ENCODE measurements at regions not wholly inside any gene's neighbourhood (a gene's known extent, or its start where the extent isn't known, plus 50 kb on each side); places are given as distances from the start of the nearest gene placed in this dataset.
A peak's percentile ranks its signal among the peaks of the same experiment; 100 is the strongest.

DNA sequence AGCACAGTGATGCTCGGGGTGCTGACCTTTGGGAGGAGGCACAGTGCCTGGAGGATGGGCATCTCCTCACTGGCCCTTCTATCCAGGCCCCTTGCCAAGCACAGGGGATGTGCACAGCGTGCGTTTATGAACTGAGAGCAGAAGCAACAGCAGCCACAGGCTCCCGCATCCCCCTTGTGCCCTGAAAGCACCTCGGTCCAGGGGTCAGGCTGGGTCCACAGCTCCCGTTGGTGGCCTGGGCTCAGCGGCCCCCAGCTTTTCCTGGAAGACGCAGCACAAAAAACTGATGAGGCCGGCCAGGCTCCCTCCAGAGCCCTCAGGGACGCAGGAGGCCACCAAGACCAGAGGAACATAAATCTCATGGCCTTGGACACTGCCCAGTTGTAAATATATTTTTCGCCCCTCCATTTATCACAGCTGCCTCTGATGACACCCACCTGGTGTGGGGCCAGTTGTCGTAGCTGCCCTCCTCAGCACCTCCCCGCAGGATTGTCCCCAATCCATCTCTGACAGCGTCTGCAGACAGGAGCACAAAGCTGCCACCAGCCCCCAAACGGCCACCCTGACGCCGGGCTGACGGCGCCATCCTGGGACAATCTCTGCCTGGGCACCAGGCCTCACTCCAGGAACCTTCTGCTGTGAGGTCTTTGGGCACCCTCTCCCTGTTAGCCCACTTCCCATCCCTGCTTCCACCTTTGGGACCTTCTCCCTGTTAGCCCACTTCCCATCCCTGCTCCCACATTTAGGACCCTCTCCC lies 203.1 kb downstream of the BRD1 start:
- H3K9me3 Mint-ChIP-seq, result no peaks in the 10 kb centered on the region
- H3K27me3 Mint-ChIP-seq, result no peaks in the 10 kb centered on the region
- peaks cover 0 to 4% (median 4%) of the 10 kb centered on the region in 3 donors for H3K4me1 Mint-ChIP-seq
- no peak overlapping the region for H3K4me3 Mint-ChIP-seq
- peaks cover 3% of the 10 kb centered on the region for H3K36me3 Mint-ChIP-seq
- peak overlapping the region in 1 of 3 donors; percentile 23 for H3K27ac Mint-ChIP-seq

DNA sequence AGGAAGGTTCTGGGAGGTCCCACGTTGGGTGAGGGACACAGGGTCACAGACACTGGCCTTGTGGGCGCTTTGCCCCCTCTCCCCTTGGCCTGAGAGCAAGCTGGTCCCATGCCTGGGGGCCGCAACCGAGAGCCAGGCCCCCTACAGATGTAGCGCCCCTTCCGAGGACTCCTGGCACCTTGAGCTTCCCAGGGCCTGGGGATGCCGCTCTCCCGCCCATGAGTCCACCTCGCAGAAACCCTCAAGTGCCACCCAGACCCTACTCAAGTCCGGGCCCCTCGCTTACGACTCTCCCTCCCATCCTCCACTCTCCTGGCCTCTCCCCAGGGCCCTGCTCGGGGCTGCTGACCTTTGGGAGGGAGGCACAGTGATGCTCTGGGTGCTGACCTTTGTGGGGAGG lies 204.0 kb downstream of the BRD1 start:
- no peak overlapping the region for H3K27ac Mint-ChIP-seq
- no peak overlapping the region for H3K4me3 Mint-ChIP-seq
- H3K4me1 Mint-ChIP-seq, result peaks cover 0 to 4% (median 4%) of the 10 kb centered on the region in 3 donors
- H3K9me3 Mint-ChIP-seq, result no peaks in the 10 kb centered on the region
- peaks cover 5% of the 10 kb centered on the region for H3K36me3 Mint-ChIP-seq
- no peaks in the 10 kb centered on the region for H3K27me3 Mint-ChIP-seq

DNA sequence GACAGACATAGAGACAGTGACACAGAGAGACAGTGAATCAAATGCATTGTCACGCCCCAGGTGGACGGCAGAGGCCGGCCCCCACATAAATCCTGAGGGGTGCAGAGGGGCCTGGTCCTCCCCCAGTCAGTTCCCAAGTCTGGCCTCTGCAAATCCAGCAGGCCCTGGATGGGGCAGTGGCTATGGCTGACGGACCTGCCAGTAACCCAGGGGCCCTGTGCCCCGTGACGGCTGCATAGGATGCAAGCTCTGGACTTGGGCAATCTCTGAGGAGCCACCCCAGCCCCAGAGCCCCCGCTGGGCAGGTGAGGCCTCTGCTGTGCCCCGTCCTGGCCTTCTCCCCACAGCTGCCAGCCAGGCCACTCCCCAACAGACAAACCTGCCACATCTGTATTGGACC lies 204.5 kb downstream of the BRD1 start:
- Mint-ChIP-seq H3K27me3 (no peaks in the 10 kb centered on the region), H3K27ac (no peak overlapping the region), H3K9me3 (no peaks in the 10 kb centered on the region), H3K36me3 (peaks cover 6% of the 10 kb centered on the region), H3K4me3 (peak overlapping the region in 1 of 4 donors; percentile 20), H3K4me1 (peaks cover 0 to 4% (median 4%) of the 10 kb centered on the region in 3 donors)

DNA sequence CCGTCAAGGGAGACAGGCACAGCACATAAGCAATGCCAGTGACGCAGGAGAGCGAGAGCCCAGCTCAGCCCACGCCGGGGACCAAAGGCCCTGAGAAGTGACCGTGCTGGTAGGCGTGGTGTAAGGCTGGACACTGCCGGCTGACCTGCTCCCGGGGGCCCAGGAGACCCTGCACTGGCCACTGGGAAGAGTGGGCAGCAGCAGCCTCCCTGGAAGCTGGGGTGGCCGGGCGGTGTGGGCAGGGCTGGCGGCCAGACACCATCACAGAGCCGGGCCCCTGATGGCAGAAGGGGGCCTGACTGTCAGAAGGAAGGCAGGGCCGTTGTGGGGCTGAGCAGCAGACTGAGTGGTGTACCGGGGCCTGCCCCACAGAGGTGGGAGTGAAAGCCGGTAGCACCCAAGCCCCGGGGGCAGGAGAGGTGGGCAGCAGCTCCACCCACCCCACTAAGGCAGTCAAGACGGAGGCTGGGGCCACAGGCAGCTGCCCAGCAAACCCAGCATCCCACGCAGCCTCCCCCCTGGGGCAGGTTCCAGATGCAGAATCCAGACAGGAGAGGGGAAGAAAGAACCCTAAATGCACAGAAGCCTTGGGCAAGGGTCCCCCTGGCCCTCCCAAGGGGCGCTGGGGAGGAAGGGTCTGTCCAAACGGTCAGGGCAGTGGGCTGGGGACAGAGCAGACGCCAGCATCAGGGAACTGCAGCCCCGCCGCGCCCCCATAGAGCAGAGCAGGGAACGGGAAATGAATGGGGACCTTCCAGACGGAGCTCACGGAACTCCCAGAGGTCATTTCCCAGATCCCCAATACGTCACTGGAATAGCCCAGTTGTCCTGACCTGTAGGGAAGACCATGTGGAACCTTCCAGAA lies 205.2 kb downstream of the BRD1 start:
- peaks cover 0 to 4% (median 4%) of the 10 kb centered on the region in 3 donors for H3K4me1 Mint-ChIP-seq
- H3K9me3 Mint-ChIP-seq, result no peaks in the 10 kb centered on the region

DNA sequence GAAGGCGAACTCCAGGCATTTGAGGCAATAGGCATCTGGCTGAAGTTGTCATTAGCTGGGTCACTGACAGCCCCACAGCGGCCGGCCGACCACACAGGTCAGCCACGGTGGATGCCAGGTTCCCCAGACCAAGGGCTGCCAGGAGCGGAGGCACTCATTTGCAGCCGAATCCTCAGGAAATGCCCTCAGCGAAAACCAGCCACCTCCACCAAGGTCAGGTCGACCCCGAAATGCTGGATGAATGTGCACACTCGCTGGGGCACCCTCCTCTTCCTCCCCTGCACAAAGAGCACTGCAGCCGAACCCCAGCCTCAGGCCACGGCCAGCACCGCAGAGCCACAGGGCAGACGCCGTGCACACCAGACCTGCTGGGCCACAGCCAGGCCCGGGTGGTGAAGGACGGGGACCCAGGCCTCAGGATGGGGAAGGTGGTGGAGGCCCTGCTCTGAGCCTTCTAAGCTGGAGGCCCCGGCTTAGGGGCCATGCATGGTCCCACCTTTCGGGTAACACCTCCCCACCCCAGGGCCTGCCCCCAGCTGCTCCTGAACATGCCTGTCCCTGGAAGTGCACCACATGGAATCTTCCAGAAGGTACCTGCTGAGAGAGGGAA lies 206.0 kb downstream of the BRD1 start:
- Mint-ChIP-seq H3K4me1 (peaks cover 0 to 4% (median 4%) of the 10 kb centered on the region in 3 donors), H3K36me3 (peaks cover 5% of the 10 kb centered on the region), H3K27ac (no peak overlapping the region), H3K9me3 (no peaks in the 10 kb centered on the region), H3K4me3 (no peak overlapping the region), H3K27me3 (no peaks in the 10 kb centered on the region)

More for the DNA sequence above, 205.2 kb downstream of the BRD1 start:
- Mint-ChIP-seq H3K27ac (no peak overlapping the region), H3K4me3 (peak overlapping the region in 1 of 4 donors; percentile 20), H3K36me3 (peaks cover 7% of the 10 kb centered on the region), H3K27me3 (no peaks in the 10 kb centered on the region)

DNA sequence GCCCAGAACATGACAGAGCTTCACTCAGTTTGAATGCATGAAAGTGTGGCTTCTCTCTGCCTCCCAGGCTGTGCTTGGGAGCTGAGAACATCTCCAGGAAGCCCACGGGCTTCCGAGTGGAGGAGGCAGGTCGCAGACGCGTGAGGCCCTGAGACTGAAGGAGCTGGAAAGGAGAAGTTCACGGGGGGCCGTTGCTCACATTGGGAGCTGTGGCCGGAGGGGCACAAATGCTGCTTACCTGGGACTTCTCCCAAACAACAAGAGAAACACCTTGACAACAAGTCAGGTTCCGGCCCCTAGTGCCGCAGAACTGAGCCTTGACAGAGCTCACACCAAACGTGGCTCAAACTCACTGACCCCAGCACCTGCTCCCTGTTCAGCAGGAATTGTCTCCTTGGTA lies 207.0 kb downstream of the BRD1 start:
- Mint-ChIP-seq H3K4me1 (peaks cover 0 to 4% (median 3%) of the 10 kb centered on the region in 3 donors), H3K27me3 (no peaks in the 10 kb centered on the region), H3K9me3 (no peaks in the 10 kb centered on the region), H3K36me3 (peaks cover 4% of the 10 kb centered on the region), H3K4me3 (no peak overlapping the region), H3K27ac (no peak overlapping the region)

DNA sequence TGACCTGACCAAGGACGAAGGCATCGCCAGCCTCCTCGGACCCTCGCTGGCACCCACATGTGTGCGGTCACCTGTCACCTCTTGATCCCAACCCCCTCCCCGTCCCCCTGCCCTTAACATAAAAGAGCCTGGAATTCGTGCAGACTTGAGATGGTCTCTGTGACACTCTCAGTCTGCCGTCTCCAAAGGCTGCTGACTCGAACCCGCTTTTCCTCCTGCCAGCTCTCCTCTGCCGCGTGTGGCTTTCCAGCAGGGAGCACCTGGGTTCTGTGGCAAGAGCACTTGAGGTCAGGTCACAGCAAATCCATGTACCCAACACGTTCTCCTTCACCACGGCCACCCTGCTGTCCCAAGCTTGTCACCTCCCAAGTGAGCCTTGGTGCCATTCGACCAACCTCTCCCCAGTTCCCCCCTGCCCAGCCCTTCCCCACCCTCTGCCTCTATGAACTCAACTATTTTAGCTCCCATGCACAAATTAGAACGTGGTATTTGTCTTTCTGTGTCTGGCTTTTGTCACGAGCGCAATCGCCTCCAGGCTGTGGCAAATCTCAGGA lies 207.6 kb downstream of the BRD1 start:
- Mint-ChIP-seq H3K4me1 (peaks cover 0 to 2% (median 0%) of the 10 kb centered on the region in 3 donors), H3K36me3 (peaks cover 4% of the 10 kb centered on the region), H3K9me3 (no peaks in the 10 kb centered on the region), H3K27me3 (no peaks in the 10 kb centered on the region), H3K27ac (no peak overlapping the region), H3K4me3 (no peak overlapping the region)

DNA sequence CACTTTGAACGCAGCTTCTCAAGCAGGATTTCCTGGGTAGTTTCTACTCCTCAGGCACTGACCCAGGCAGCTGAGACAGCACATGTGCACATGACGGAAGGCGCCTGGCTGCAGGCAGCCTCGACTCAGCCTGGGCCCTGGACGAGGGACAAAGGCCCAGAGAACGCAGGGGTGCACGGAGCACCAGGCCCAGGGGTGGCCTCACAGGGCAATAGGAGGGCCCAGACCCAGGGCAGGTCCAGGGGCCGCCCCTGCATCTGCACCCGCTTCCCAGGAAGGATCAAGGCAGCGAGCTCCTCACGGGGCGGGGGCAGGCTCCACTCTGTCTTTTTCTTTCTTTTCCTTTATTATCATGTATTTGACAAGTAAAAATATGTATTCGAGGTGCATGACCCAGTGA lies 208.4 kb downstream of the BRD1 start:
- Mint-ChIP-seq H3K36me3 (peaks cover 4% of the 10 kb centered on the region), H3K27me3 (no peaks in the 10 kb centered on the region), H3K9me3 (no peaks in the 10 kb centered on the region), H3K4me1 (no peaks in the 10 kb centered on the region), H3K27ac (no peak overlapping the region), H3K4me3 (no peak overlapping the region)

DNA sequence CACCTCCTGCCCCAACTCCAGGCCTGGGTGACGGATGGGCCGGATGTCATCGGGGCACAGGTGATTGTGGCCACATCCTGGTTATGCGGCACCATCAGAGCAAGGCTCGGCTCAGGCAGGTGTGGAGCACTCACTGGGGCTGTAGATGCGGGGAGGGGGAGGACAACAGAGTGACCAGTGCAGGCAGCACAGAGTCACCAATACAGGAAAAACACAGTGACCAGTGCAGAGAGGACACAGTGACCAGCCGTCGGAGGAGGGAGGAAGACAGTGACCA lies 209.1 kb downstream of the BRD1 start:
- Mint-ChIP-seq H3K36me3 (peaks cover 4% of the 10 kb centered on the region), H3K27me3 (no peaks in the 10 kb centered on the region), H3K9me3 (no peaks in the 10 kb centered on the region), H3K4me1 (no peaks in the 10 kb centered on the region), H3K4me3 (peak overlapping the region in 1 of 4 donors; percentile 21), H3K27ac (peak overlapping the region in 1 of 3 donors; percentile 71)

DNA sequence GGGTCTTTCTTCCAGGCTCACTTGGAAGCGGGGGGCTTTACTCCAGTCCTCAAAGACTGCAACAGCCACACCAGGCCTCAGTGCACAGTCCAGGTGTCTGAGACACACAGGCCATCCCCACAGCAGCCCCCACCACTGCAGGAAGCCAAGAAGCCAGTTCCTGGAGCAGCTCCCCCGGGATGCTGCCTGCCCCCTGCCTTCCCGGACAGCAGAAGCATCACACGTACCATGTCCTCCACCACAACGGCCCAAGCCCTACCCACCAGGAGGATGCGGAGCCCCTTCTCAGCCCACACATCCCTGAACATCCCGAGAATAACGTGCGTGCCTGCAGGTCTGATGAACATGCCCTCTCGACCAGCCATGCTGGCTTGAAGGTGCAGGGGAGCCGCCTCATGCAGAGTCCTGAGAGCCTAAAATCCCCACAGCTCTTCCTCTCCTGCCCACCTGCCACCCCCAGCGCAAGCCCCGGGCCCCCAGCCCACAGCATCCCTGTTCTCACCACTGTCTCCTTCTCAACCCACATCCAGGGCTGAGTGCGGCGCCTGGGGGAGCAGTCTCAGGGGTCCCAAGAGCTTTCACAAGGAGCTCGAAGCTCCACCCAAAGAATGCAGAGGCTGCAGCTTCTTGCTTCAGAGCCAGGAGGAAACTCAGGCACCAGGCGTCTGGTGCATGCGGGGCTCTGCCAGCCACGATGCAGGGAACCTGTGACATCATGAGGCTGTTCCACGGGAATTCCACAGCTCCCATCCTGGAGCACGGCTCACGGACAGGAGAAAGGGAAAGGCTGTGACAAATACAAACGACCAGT lies 209.6 kb downstream of the BRD1 start:
- H3K36me3 Mint-ChIP-seq, result peaks cover 8% of the 10 kb centered on the region
- no peaks in the 10 kb centered on the region for H3K27me3 Mint-ChIP-seq
- peak overlapping the region in 1 of 4 donors; percentile 21 for H3K4me3 Mint-ChIP-seq
- H3K27ac Mint-ChIP-seq, result no peak overlapping the region
- H3K9me3 Mint-ChIP-seq, result no peaks in the 10 kb centered on the region
- no peaks in the 10 kb centered on the region for H3K4me1 Mint-ChIP-seq

DNA sequence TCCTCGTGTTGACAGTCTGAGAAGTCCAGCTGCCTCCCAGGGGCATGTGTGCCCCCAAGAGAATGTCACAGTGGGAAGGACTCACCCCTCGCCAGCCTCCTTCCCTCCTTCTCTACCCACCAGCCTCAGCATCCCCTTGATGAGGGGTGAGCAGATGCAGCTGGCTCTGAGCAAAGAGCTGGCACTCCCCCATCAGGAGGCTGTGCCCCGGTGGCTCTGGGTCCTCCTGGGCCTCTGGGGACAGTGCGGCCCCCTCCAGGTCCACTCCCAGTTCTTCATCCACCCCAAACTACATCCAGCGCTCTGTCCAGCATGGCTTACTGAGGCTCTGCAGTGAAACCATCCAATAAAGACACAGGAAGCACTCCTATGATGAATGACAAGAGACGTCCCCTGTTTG lies 210.4 kb downstream of the BRD1 start:
- H3K4me3 Mint-ChIP-seq, result no peak overlapping the region
- H3K4me1 Mint-ChIP-seq, result no peaks in the 10 kb centered on the region
- H3K36me3 Mint-ChIP-seq, result peaks cover 14% of the 10 kb centered on the region
- H3K27ac Mint-ChIP-seq, result no peak overlapping the region
- H3K9me3 Mint-ChIP-seq, result peaks cover 0 to 6% (median 0%) of the 10 kb centered on the region in 3 donors
- no peaks in the 10 kb centered on the region for H3K27me3 Mint-ChIP-seq

DNA sequence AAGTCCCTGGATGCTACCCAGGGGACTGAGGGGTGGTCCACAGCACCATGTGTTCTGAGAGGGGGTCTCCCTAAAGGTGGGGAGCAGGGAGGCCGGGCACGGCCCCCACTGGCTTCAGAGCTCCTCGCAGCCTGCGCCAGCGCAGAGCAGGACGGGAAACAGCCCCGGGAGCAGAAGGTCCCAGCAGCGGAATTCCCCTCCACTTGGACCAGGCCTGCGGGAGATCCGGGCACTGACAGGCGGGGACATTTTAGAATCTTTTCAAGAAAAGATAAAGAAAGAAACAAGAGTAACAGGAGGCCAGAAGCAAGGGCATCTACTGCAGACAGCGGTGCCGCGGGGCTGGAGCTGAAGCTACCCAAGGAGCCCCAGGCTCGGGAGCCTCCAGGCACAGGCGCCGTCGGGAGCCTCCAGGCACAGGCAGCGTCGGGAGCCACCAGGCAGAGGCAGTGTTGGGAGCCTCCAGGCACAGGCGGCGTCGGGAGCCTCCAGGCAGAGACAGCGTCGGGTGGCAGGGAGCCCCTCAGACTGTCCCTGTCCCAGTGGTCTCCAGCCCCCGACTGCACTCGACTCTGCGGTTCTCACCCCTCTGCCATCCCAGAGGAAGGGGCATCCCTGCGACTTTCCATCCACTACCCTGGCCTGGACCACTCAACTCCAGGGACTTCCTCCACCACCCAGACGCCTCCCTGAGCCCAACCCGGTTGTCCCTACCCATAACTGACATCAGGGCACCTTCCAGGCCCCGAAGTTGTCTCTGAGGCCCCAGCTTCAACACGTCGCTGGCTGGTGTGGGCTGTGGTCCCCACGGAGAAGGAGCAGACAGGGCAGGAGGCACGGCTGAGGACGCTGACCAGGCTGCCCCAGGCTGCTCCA lies 211.1 kb downstream of the BRD1 start:
- Mint-ChIP-seq H3K9me3 (peaks cover 0 to 8% (median 0%) of the 10 kb centered on the region in 3 donors), H3K4me3 (peak overlapping the region in 1 of 4 donors; percentile 68)

DNA sequence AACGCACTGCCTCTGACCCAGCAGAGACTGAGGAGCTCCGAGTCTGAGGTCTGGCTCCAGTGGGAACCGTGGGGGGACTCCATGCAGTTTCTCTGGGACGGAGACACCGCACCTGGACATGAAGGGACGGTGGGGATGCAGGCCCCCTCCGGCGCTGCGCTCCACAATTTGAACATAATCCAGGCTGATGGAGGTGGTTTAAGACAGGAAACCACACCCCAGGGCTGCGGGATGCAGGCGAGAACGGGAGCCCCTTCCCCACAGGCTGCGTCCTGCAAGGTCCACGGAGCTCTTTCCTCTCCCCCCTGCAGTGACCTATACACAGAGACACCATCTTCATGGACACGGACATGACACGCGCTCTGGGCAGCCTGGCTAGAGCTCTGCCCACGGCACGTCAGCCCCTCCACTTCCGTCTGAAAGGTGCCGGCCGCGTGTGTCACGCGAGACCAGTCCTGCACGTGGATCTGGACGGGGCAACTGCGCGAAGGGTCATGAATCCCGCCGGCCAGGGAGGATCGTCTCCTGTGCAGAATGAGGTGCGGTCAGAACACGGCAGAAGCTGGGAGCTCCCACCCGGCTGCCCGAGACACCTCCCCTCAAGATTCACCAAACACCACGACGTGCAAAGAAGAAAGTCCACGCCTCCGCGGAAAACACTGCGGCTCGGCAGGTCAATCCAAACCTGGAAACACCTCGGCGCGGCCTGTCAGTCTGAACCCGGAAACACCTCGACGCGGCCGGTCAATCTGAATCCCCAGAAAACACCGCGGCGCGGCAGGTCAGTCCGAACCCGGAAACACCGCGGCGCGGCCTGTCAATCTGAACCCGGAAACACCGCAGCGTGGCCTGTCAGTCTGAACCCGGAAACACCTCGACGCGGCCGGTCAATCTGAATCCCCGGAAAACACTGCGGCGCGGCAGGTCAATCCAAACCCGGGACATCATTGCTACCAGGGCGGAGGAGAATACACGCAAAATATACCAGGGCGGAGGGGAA lies 212.4 kb downstream of the BRD1 start:
- Mint-ChIP-seq H3K27me3 (no peaks in the 10 kb centered on the region), H3K9me3 (peaks cover 0 to 8% (median 3%) of the 10 kb centered on the region in 3 donors), H3K4me3 (no peak overlapping the region), H3K4me1 (no peaks in the 10 kb centered on the region), H3K36me3 (peaks cover 18% of the 10 kb centered on the region), H3K27ac (no peak overlapping the region)

More for the DNA sequence above, 211.1 kb downstream of the BRD1 start:
- H3K36me3 Mint-ChIP-seq, result peaks cover 15% of the 10 kb centered on the region
- no peak overlapping the region for H3K27ac Mint-ChIP-seq
- H3K27me3 Mint-ChIP-seq, result no peaks in the 10 kb centered on the region
- H3K4me1 Mint-ChIP-seq, result no peaks in the 10 kb centered on the region
